IPS DF 6.9 (cell line): ENCODE measurements at regions not wholly inside any gene's neighbourhood (a gene's known extent, or its start where the extent isn't known, plus 50 kb on each side); places are given as distances from the start of the nearest gene placed in this dataset.

Experiments
- DNase-seq: peaks from one replicate; pipeline ENCODE4 v3.0.0-alpha.2; 2013; ENCODE audit warnings: low read depth, low spot score
- H3K27ac ChIP-seq: one replicate; pipeline ENCODE4 v1.5.1; 2013; ENCODE audit warnings: low read length, control low read depth
- H3K27me3 ChIP-seq: 2 replicates; pipeline ENCODE4 v1.6.1; 2013; ENCODE audit warnings: mild to moderate bottlenecking, low read length; ENCODE audit not compliant: control insufficient read depth, insufficient read depth
- H3K36me3 ChIP-seq: 2 replicates; pipeline ENCODE4 v1.6.1; 2013; ENCODE audit warnings: low read length; ENCODE audit not compliant: control insufficient read depth, insufficient read depth
- H3K4me1 ChIP-seq: 2 replicates; pipeline ENCODE4 v1.6.1; 2013; ENCODE audit warnings: low read length; ENCODE audit not compliant: control insufficient read depth, insufficient read depth
- H3K4me3 ChIP-seq: 2 replicates; pipeline ENCODE4 v1.5.1; 2013; ENCODE audit warnings: mild to moderate bottlenecking, low read length
- H3K9me3 ChIP-seq: 2 replicates; pipeline ENCODE4 v1.6.1; 2013; ENCODE audit warnings: low read length, inconsistent platforms; ENCODE audit not compliant: control insufficient read depth, insufficient read depth
- WGBS: extraction: QIAGEN DNeasy Blood & Tissue Kit; methylation state at CpG from one replicate; pipeline ENCODE4 v1.1.7; 2013; ENCODE audit warnings: mixed read lengths, missing lambda C conversion rate; ENCODE audit not compliant: insufficient read length, insufficient coverage; 5-methylcytosine and 5-hydroxymethylcytosine counted together

- DNase-seq: peak; percentile 67
- Histone ChIP-seq H3K27me3 (no peaks in the 10 kb centered on the region), H3K9me3 (no peaks in the 10 kb centered on the region), H3K36me3 (no peaks in the 10 kb centered on the region), H3K4me3 (no peak overlapping the region), H3K27ac (no peak overlapping the region), H3K4me1 (no peaks in the 10 kb centered on the region)
- no CpG with 5 or more reads among the region's 8 CpGs for WGBS
Measured at GRCh38 chr18:11553098-11553940, 56.1 kb upstream of the SLC35G4 start.

GRCh38 chr18:11548916-11549551 is 60.4 kb upstream of the SLC35G4 start:
- H3K27me3 ChIP-seq: no peaks in the 10 kb centered on the region
- no peaks in the 10 kb centered on the region for H3K9me3 ChIP-seq
- H3K36me3 ChIP-seq: no peaks in the 10 kb centered on the region; the same call in 1 of the 2 replicates
- no peak for DNase-seq
- H3K27ac ChIP-seq: no peak overlapping the region
- H3K4me3 ChIP-seq: no peak overlapping the region
- WGBS: no CpG with 5 or more reads among the region's 7 CpGs
- H3K4me1 ChIP-seq: no peaks in the 10 kb centered on the region

GRCh38 chr18:11548396-11548795 is 61.0 kb upstream of the SLC35G4 start:
- no CpG with 5 or more reads among the region's 1 CpG for WGBS
- H3K36me3 ChIP-seq: no peaks in the 10 kb centered on the region; the same call in 1 of the 2 replicates
- H3K27me3 ChIP-seq: no peaks in the 10 kb centered on the region
- DNase-seq: no peak
- no peak overlapping the region for H3K4me3 ChIP-seq
- no peak overlapping the region for H3K27ac ChIP-seq
- no peaks in the 10 kb centered on the region for H3K4me1 ChIP-seq
- H3K9me3 ChIP-seq: no peaks in the 10 kb centered on the region

DNA sequence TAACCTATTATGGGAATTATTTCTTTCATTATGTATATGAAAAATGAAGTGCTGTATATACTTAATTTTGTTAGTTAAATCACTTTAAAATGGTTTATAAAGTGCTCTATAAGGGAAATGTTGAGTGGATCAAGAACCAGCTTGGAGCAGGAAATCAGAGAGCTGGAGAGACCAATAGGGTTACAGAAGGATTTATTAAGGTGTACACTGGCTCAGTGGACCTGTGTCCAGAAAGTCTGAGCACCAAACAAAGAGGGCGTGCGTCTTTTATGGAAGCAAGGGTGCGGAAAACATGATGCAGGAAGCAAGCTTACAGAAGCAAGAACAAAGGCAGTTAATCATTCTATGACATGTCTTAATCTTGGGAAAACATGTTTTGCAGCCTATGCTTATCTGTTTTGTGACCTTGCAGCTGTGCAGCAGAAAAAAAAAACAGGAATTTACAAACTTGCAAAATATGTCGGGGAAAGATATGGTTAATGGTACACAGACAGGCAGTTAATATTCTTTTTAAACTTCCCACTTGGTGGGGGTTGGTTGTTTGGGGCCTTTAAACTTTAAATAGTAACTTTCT is 65.2 kb upstream of the SLC35G4 start:
- H3K4me3 ChIP-seq: no peak overlapping the region
- H3K9me3 ChIP-seq: no peaks in the 10 kb centered on the region
- WGBS: no CpG with 5 or more reads among the region's 4 CpGs
- H3K27ac ChIP-seq: no peak overlapping the region
- H3K27me3 ChIP-seq: no peaks in the 10 kb centered on the region
- no peaks in the 10 kb centered on the region for H3K4me1 ChIP-seq
- H3K36me3 ChIP-seq: no peaks in the 10 kb centered on the region; the same call in 1 of the 2 replicates
- DNase-seq: no peak

GRCh38 chr18:11541179-11541578 is 68.2 kb upstream of the SLC35G4 start:
- no peak for DNase-seq
- H3K27me3 ChIP-seq: no peaks in the 10 kb centered on the region
- H3K36me3 ChIP-seq: no peaks in the 10 kb centered on the region
- no peaks in the 10 kb centered on the region for H3K9me3 ChIP-seq
- H3K4me3 ChIP-seq: no peak overlapping the region
- WGBS: no CpG with 5 or more reads among the region's 1 CpG
- H3K27ac ChIP-seq: no peak overlapping the region
- no peaks in the 10 kb centered on the region for H3K4me1 ChIP-seq

DNA sequence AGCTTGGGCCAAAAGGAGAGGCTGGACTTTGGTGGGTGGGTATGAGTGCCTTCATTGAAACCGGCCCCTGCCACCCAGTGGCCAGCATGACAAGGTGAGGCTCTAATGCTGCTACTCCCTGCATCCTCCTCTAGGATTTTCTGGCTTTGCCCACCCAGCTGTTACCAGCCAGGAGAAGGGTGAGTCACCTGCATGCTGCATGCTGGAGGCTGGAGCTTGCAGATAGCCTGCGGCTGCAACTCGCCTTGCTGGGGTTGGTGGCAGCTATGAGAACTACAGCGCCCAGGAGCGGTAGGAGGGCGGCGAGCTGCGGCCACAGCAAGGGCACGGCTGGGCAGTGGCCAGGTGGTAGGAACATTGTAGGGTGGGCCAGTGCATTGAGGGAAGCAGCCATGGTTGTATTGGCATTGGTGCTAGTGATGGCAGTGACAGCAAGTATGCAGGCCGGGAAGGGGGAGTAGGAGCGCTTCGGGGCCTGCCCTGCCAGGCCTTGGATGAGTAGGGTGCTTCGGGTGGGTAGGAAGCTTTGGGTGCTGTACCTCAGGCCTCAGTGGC is 75.4 kb upstream of the SLC35G4 start:
- H3K4me1 ChIP-seq: no peaks in the 10 kb centered on the region
- no peak overlapping the region for H3K27ac ChIP-seq
- no peak for DNase-seq
- peaks cover 2% of the 10 kb centered on the region; the same call in 1 of the 2 replicates for H3K9me3 ChIP-seq
- H3K27me3 ChIP-seq: no peaks in the 10 kb centered on the region
- H3K4me3 ChIP-seq: no peak overlapping the region
- no CpG with 5 or more reads among the region's 13 CpGs for WGBS
- H3K36me3 ChIP-seq: no peaks in the 10 kb centered on the region

DNA sequence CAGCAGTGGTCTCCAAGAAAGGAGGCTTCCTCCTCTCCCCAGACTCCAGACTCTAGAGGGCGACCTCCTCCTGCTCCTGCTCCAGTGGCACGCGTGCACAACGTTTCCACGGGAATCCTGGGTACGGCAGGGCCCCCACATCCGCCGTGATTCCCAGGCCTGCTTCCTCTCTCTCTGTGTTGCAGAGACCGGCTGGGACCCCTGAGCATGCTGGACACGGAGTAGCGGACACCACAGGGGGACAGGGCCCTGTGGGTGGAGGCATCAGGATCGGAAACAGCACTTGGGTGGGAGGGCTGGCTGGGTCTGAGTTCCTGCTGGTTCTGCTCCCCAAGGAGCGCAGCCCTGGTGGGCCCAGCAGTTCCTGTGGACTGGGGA is 75.9 kb upstream of the SLC35G4 start:
- Histone ChIP-seq H3K27ac (no peak overlapping the region), H3K4me1 (no peaks in the 10 kb centered on the region), H3K36me3 (no peaks in the 10 kb centered on the region), H3K4me3 (no peak overlapping the region), H3K27me3 (no peaks in the 10 kb centered on the region), H3K9me3 (peaks cover 2% of the 10 kb centered on the region; the same call in 1 of the 2 replicates)
- WGBS: no CpG with 5 or more reads among the region's 13 CpGs
- DNase-seq: no peak

DNA sequence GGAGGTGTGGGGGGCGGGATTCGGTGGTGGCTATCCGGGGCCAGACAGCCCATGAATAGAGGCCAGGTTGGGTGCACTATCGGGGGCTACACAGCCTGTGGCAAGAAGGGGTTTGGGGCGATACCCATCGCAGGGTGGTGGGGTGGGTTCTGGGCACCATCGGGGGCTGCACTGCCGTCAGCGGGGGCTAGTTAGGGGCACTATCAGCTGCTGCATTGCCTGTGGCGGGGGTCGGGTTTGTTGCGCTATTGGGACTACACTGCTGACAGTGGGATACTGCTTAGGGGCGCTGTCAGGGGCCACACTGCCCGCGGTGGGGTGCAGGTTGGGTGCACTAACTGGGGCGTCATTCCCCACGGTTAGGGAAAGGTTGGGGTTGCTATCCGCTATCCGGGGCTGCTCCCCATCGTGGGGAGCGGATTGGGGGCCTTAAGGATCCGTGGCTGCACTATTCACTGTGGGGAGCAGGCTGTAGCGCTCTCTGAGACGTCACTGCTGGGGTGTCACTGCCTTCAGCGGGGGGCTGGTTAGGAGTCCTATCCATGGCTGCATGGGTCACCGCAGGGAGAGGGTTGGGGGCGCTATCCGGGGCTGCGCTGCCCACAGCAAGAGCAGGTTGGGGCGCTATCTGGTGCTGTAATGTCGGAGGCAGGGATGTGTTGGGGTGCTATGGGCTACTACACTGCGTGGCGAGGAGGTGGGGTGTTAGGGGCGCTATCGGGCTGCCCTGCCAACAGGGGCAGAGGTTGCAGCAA is 76.5 kb upstream of the SLC35G4 start:
- Histone ChIP-seq H3K9me3 (peaks cover 2% of the 10 kb centered on the region; the same call in 1 of the 2 replicates), H3K36me3 (no peaks in the 10 kb centered on the region), H3K4me1 (no peaks in the 10 kb centered on the region), H3K27me3 (no peaks in the 10 kb centered on the region), H3K27ac (no peak overlapping the region), H3K4me3 (no peak overlapping the region)
- DNase-seq: no peak
- no CpG with 5 or more reads among the region's 35 CpGs for WGBS

DNA sequence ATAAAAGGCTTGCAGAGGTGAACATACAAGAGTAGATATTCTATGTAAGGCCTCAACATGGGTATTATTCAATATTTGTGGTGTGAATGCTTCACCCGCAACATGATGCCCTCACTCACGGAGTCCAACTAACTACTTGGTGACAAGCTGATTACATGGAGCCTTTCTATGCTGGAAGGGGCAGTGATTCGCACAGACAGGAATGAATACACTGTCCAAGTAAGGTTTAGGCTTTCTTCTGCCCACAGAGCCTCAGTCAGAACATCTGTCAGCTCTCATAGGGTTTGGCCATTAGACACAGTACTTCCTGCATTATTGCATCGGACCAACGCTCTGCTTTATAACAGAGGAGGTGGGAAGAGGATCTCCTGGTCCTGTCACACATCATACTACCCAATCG is 80.3 kb upstream of the SLC35G4 start:
- Histone ChIP-seq H3K4me1 (no peaks in the 10 kb centered on the region), H3K4me3 (no peak overlapping the region), H3K9me3 (peaks cover 2% of the 10 kb centered on the region; the same call in 1 of the 2 replicates), H3K36me3 (no peaks in the 10 kb centered on the region), H3K27me3 (no peaks in the 10 kb centered on the region), H3K27ac (no peak overlapping the region)
- WGBS: no CpG with 5 or more reads among the region's 6 CpGs
- DNase-seq: no peak

DNA sequence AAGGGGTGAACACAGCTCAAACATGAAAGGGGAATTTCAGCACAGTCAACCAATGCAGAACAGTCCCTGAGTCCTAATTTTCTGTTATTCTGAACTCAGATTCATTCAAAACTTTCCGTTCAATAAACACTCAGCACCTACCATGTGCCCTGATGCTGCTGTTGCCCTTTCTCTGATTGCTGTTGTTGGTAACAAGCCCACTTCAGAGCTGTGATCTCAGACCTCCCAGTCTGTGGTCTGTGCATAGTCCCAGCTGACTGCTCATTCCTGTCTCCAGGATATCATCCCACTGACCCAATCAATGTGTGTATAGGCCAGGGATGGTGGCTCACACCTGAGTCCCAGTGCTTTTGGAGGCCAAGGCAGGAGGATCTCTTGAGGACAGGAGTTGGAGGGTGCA is 82.7 kb upstream of the SLC35G4 start:
- no CpG with 5 or more reads among the region's 1 CpG for WGBS

More for the DNA sequence above, 82.7 kb upstream of the SLC35G4 start:
- DNase-seq: no peak
- no peaks in the 10 kb centered on the region for H3K36me3 ChIP-seq
- H3K9me3 ChIP-seq: no peaks in the 10 kb centered on the region
- no peak overlapping the region for H3K4me3 ChIP-seq
- no peaks in the 10 kb centered on the region for H3K4me1 ChIP-seq
- H3K27ac ChIP-seq: no peak overlapping the region
- no peaks in the 10 kb centered on the region for H3K27me3 ChIP-seq
